HL-60 (cell line): ENCODE measurements at regions not wholly inside any gene's neighbourhood (a gene's known extent, or its start where the extent isn't known, plus 50 kb on each side); places are given as distances from the start of the nearest gene placed in this dataset.

ENCODE experiments used
- DNase-seq, 2 experiments: peaks; one replicate each; pipeline ENCODE4 v3.0.0-alpha.2; 2010 to 2020; ENCODE audit warnings: low read depth in 1 of 2, low spot score in 1 of 2
- H3K27ac ChIP-seq: fragments of 250-450 bp; sonication (Bioruptor Pico); replicated peaks from 2 replicates; pipeline ENCODE4 v1.5.1; 2020; ENCODE audit warnings: mild to moderate bottlenecking, moderate library complexity
- H3K27me3 ChIP-seq: fragments of 250-450 bp; sonication (Bioruptor Pico); 2 replicates; pipeline ENCODE4 v1.5.1; 2021; ENCODE audit warnings: mild to moderate bottlenecking, moderate library complexity; ENCODE audit not compliant: insufficient read depth, poor library complexity, severe bottlenecking
- H3K4me3 ChIP-seq: replicated peaks from 2 replicates; pipeline ENCODE4 v1.5.1; 2011; ENCODE audit warnings: mild to moderate bottlenecking, control low read depth, low read length; ENCODE audit not compliant: insufficient read depth
- CTCF ChIP-seq: IDR thresholded peaks from one replicate; pipeline ENCODE4 v1.5.1; 2011; ENCODE audit warnings: low read length, control low read depth, inconsistent platforms; ENCODE audit not compliant: insufficient read depth
- GABPA ChIP-seq: IDR thresholded peaks from 2 replicates; pipeline ENCODE4 v1.6.1; 2012; ENCODE audit warnings: low read depth
- POLR2AphosphoS5 ChIP-seq: IDR thresholded peaks from 2 replicates; pipeline ENCODE4 v1.6.1; 2012; ENCODE audit warnings: low read depth
- REST ChIP-seq: IDR thresholded peaks from 2 replicates; pipeline ENCODE4 v1.6.1; 2012; ENCODE audit warnings: low read depth; ENCODE audit not compliant: insufficient replicate concordance
- SPI1 ChIP-seq: IDR thresholded peaks from 2 replicates; pipeline ENCODE4 v1.6.1; 2012; ENCODE audit warnings: low read depth, mild to moderate bottlenecking, borderline replicate concordance

- TF ChIP-seq POLR2AphosphoS5 (no peak), REST (no peak), GABPA (no peak), SPI1 (no peak), CTCF (no peak)
- no peak for DNase-seq
- H3K27me3 ChIP-seq = no peaks in the 10 kb centered on the region
Measured at GRCh38 chr11:116615211-116615865, 157.4 kb downstream of the BUD13 start.

GRCh38 chr11:116614306-116615210 lies 158.2 kb downstream of the BUD13 start:
- H3K27ac ChIP-seq = no peak overlapping the region
- no peak for DNase-seq
- H3K27me3 ChIP-seq = no peaks in the 10 kb centered on the region
- no peak overlapping the region for H3K4me3 ChIP-seq
- TF ChIP-seq SPI1 = no peak
- no peak for TF ChIP-seq CTCF
- no peak for TF ChIP-seq GABPA
- no peak for TF ChIP-seq POLR2AphosphoS5
- no peak for TF ChIP-seq REST

More at GRCh38 chr11:116615211-116615865, 157.4 kb downstream of the BUD13 start:
- H3K4me3 ChIP-seq = no peak overlapping the region
- no peak overlapping the region for H3K27ac ChIP-seq

GRCh38 chr11:116613206-116613875 lies 159.4 kb downstream of the BUD13 start:
- no peak for DNase-seq
- H3K4me3 ChIP-seq = no peak overlapping the region
- H3K27ac ChIP-seq = no peak overlapping the region
- no peaks in the 10 kb centered on the region for H3K27me3 ChIP-seq
- TF ChIP-seq GABPA (no peak), SPI1 (no peak), CTCF (no peak), POLR2AphosphoS5 (no peak), REST (no peak)
